ENCODE measurements at regions not wholly inside any gene's neighbourhood (a gene's known extent, or its start where the extent isn't known, plus 50 kb on each side); places are given as distances from the start of the nearest gene placed in this dataset.

DNA sequence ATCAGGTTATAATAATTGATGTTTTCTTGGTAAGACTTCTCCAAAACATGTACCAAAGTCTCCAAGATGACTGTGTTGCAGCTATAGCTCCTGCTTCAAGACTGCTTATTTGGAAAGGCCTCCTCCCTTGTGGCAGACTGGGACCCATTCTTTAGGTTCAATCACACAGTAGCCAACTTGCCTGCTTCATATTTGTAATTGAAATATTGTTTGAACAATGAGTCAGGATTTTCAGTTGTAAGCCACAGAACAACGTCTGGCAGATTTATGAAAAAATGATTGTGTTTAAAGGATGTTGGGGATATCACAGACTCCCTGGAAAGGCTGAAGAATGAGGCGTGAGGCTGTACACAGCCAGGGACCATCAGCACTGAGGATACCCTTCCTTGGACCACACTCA lies 458.9 kb downstream of the MED10 start:
- TF ChIP-seq POLR2A (IDR thresholded peaks at IDR 0.05): no peak
- TF ChIP-seq, protein P1, sequence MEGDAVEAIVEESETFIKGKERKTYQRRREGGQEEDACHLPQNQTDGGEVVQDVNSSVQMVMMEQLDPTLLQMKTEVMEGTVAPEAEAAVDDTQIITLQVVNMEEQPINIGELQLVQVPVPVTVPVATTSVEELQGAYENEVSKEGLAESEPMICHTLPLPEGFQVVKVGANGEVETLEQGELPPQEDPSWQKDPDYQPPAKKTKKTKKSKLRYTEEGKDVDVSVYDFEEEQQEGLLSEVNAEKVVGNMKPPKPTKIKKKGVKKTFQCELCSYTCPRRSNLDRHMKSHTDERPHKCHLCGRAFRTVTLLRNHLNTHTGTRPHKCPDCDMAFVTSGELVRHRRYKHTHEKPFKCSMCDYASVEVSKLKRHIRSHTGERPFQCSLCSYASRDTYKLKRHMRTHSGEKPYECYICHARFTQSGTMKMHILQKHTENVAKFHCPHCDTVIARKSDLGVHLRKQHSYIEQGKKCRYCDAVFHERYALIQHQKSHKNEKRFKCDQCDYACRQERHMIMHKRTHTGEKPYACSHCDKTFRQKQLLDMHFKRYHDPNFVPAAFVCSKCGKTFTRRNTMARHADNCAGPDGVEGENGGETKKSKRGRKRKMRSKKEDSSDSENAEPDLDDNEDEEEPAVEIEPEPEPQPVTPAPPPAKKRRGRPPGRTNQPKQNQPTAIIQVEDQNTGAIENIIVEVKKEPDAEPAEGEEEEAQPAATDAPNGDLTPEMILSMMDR (IDR thresholded peaks at IDR 0.05): no peak

Measured in heart left ventricle (tissue), 13 donors.